ENCODE measurements at regions not wholly inside any gene's neighbourhood (a gene's known extent, or its start where the extent isn't known, plus 50 kb on each side); places are given as distances from the start of the nearest gene placed in this dataset.
"Not testable (repeated sequence)": the region's sequence is repeated elsewhere in the genome, so short reads cannot be mapped to it uniquely, and the experiment has no call there.

DNA sequence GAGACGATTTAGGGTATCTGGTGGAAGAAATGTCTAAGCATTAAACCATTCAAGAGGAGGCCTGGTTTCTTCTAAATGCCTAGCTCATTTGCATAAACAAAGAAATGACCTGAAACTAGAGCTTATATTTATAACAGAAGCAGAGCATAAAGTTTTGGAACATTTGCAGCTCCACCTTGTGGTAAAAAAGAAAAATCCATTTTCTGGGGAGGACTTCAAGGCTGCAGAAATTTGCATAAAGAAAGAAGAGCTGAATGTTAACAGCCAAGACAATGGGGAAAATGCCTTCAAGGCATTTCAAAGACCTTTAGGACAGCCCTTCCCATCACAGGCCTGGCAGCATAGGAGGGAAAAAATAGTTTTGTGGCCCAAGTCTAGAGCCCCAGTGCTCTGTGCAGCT is 362.0 kb downstream of the ZNF248 start:
- ChIA-PET CTCF (ENCODE audit: low intra/inter-chr PET ratio, low total read pairs) (interaction anchor here (0.7 to 1.7 kb wide), 2 partner anchors 606 to 1860 kb away, joined by 3 to 8 read pairs; no protein-coding TSS in a partner anchor), POLR2A (no interaction called here)
- peak; percentile 56; the same call in 2 of the 3 replicates for ATAC-seq

DNA sequence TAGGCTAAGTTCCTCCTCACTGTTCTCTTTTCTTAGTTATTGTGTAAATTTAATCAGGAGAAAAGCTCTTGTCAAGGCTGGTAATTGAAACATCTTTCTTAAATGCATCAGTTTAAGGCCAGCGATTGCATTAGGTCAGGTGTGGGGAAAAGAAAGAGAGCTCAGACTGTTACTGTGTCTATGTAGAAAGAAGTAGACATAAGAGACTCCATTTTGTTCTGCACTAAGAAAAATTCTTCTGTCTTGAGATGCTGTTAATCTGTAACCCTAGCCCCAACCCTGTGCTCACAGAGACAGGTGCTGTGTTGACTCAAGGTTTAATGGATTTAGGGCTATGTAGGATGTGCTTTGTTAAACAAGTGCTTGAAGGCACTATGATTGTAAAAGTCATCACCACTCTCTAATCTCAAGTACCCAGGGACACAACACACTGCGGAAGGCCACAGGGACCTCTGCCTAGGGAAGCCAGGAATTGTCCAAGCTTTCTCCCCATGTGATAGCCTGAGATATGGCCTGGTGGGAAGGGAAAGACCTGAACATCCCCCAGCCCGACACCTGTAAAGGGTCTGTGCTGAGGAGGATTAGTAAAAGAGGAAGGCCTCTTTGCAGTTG is 364.1 kb downstream of the ZNF248 start:
- H4K20me1 ChIP-seq (ENCODE audit: insufficient read depth, low read length); H3K27me3 ChIP-seq (ENCODE audit: control insufficient read depth in 1 of 2, insufficient read depth in 2 of 2, low read length in 2 of 2); H3K79me2 ChIP-seq (ENCODE audit: insufficient read depth, low read length); H3K9me3 ChIP-seq (ENCODE audit: low read length); H3K27ac ChIP-seq (ENCODE audit: extremely low read length, insufficient read depth, low read length); H3K4me3 ChIP-seq (replicated peaks in 1 of 3; ENCODE audit: insufficient read depth in 1 of 3, low read depth in 2 of 3, low read length in 3 of 3); BruUV-seq (replicated peaks); H3K9ac ChIP-seq (ENCODE audit: insufficient read depth, low read depth, low read length); H2AFZ ChIP-seq (ENCODE audit: low read length); CTCF ChIA-PET (ENCODE audit: low intra/inter-chr PET ratio, low total read pairs); H3K4me1 ChIP-seq (ENCODE audit: insufficient read depth, low read length); H3K36me3 ChIP-seq (replicated peaks in 1 of 2; ENCODE audit: control insufficient read depth in 1 of 2, insufficient read depth in 2 of 2, low read length in 2 of 2); FAIRE-seq; DNase-seq (ENCODE audit: low spot score); POLR2A ChIA-PET; intact Hi-C loops (cut with micrococcal nuclease; ENCODE audit: unreplicated experiment); ATAC-seq; H3K4me2 ChIP-seq (ENCODE audit: low read depth, low read length): not testable (repeated sequence)
- in situ Hi-C loops (cut with HindIII; ENCODE audit: extremely low pct_ligation_motif_present, low pct_unique_long_range_greater_than_20kb) = loop anchor here (25.0 kb wide), 1 partner anchor 606 kb away; no protein-coding TSS in a partner anchor
- WGBS (ENCODE audit: low lambda C conversion rate) = 18% methylated on average over 3 of the region's 3 CpGs

More for the DNA sequence above, 362.0 kb downstream of the ZNF248 start:
- Histone ChIP-seq H3K79me2 (ENCODE audit: insufficient read depth, low read length) (no peaks in the 10 kb centered on the region), H3K4me3 (replicated peaks in 1 of 3; ENCODE audit: insufficient read depth in 1 of 3, low read depth in 2 of 3, low read length in 3 of 3) (no peak overlapping the region), H3K27me3 (ENCODE audit: control insufficient read depth in 1 of 2, insufficient read depth in 2 of 2, low read length in 2 of 2) (no peaks in the 10 kb centered on the region), H3K4me2 (ENCODE audit: low read depth, low read length) (no peak overlapping the region), H2AFZ (ENCODE audit: low read length) (no peak overlapping the region), H3K36me3 (replicated peaks in 1 of 2; ENCODE audit: control insufficient read depth in 1 of 2, insufficient read depth in 2 of 2, low read length in 2 of 2) (no peaks in the 10 kb centered on the region), H3K9me3 (ENCODE audit: low read length) (no peaks in the 10 kb centered on the region), H3K27ac (ENCODE audit: extremely low read length, insufficient read depth, low read length) (no peak overlapping the region), H3K9ac (ENCODE audit: insufficient read depth, low read depth, low read length) (no peak overlapping the region), H4K20me1 (ENCODE audit: insufficient read depth, low read length) (no peaks in the 10 kb centered on the region), H3K4me1 (ENCODE audit: insufficient read depth, low read length) (no peaks in the 10 kb centered on the region)
- BruUV-seq (replicated peaks) = no TSS peak
- DNase-seq (ENCODE audit: low spot score) = no peak
- in situ Hi-C loops (cut with HindIII; ENCODE audit: extremely low pct_ligation_motif_present, low pct_unique_long_range_greater_than_20kb) = loop anchor here (25.0 kb wide), 1 partner anchor 608 kb away; no protein-coding TSS in a partner anchor
- 5% methylated on average over 1 of the region's 1 CpG for WGBS (ENCODE audit: low lambda C conversion rate)
- TF ChIP-seq, protein P1, sequence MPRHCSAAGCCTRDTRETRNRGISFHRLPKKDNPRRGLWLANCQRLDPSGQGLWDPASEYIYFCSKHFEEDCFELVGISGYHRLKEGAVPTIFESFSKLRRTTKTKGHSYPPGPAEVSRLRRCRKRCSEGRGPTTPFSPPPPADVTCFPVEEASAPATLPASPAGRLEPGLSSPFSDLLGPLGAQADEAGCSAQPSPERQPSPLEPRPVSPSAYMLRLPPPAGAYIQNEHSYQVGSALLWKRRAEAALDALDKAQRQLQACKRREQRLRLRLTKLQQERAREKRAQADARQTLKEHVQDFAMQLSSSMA (CRISPR knock-in tag; IDR thresholded peaks at IDR 0.05) = no peak
- TF ChIP-seq STAG1 (CRISPR knock-in tag; IDR thresholded peaks at IDR 0.05) (peak; percentile 30; the same call in 1 of the 2 replicates), SMC3 (IDR thresholded peaks at IDR 0.05; ENCODE audit: low read length) (peak; percentile 23; the same call in 1 of the 2 replicates)
- TF ChIP-seq, protein P2, sequence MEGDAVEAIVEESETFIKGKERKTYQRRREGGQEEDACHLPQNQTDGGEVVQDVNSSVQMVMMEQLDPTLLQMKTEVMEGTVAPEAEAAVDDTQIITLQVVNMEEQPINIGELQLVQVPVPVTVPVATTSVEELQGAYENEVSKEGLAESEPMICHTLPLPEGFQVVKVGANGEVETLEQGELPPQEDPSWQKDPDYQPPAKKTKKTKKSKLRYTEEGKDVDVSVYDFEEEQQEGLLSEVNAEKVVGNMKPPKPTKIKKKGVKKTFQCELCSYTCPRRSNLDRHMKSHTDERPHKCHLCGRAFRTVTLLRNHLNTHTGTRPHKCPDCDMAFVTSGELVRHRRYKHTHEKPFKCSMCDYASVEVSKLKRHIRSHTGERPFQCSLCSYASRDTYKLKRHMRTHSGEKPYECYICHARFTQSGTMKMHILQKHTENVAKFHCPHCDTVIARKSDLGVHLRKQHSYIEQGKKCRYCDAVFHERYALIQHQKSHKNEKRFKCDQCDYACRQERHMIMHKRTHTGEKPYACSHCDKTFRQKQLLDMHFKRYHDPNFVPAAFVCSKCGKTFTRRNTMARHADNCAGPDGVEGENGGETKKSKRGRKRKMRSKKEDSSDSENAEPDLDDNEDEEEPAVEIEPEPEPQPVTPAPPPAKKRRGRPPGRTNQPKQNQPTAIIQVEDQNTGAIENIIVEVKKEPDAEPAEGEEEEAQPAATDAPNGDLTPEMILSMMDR (CRISPR knock-in tag; IDR thresholded peaks at IDR 0.05) = peak; percentile 40
- intact Hi-C loops (cut with micrococcal nuclease; ENCODE audit: unreplicated experiment) = loop anchor here (2.0 kb wide), 1 partner anchor 61 kb away; no protein-coding TSS in a partner anchor
- FAIRE-seq = no peak

Data from HepG2 (cell line).